Gastrocnemius medialis (tissue), 4 donors: ENCODE measurements at regions not wholly inside any gene's neighbourhood (a gene's known extent, or its start where the extent isn't known, plus 50 kb on each side); places are given as distances from the start of the nearest gene placed in this dataset.

Experiments
- ATAC-seq, 2 donors: fragments of 150-250 bp; one replicate each; pipeline ENCODE4 v1.9.1; 2016
- DNase-seq, 2 donors: peaks; one replicate each; pipeline ENCODE4 v3.0.0-alpha.2; 2019
- H3K27ac ChIP-seq, 4 donors: fragments of 200-600 bp; sonication (generic); 1 replicate in 1 of 4; 2 replicates in 3 of 4; pipeline ENCODE4 v1.5.1; 2016 to 2018; ENCODE audit warnings: mild to moderate bottlenecking in 2 of 4, moderate library complexity in 1 of 4
- H3K27me3 ChIP-seq, 3 donors: fragments of 200-600 bp; sonication (generic) in 2 of 3; 1 replicate in 1 of 3; 2 replicates in 2 of 3; pipeline versions ENCODE4 v1.5.1 to v1.6.0; 2016 to 2019; ENCODE audit warnings: mild to moderate bottlenecking in 1 of 3, moderate library complexity in 1 of 3
- H3K36me3 ChIP-seq, 2 donors: fragments of 200-600 bp; sonication (generic) in 1 of 2; one replicate each; pipeline ENCODE4 v1.5.1; 2017 to 2018
- H3K4me1 ChIP-seq, 2 donors: fragments of 200-600 bp; sonication (generic) in 1 of 2; one replicate each; pipeline ENCODE4 v1.5.1; 2016 to 2017; ENCODE audit warnings: mild to moderate bottlenecking in 2 of 2
- H3K4me3 ChIP-seq, 4 donors: fragments of 200-600 bp; sonication (generic) in 3 of 4; 1 replicate in 1 of 4; 2 replicates in 3 of 4; pipeline ENCODE4 v1.5.1; 2016 to 2019; ENCODE audit warnings: mild to moderate bottlenecking in 2 of 4
- H3K9me3 ChIP-seq, 3 donors: fragments of 200-600 bp; sonication (generic) in 2 of 3; 1 replicate in 1 of 3; 2 replicates in 2 of 3; pipeline ENCODE4 v1.5.1; 2016 to 2019
- CTCF ChIP-seq, 5 experiments: fragments of 450-650 bp in 3 of 5; fragments of 200-600 bp in 2 of 5; sonication (generic) in 2 of 5; IDR thresholded peaks in 4 of 5; conservative IDR thresholded peaks in 1 of 5; 1 replicate in 4 of 5; 2 replicates in 1 of 5; pipeline ENCODE4 v1.5.1; 2016 to 2019; ENCODE audit warnings: antibody characterized with exemption in 5 of 5, mild to moderate bottlenecking in 3 of 5, moderate library complexity in 3 of 5
- POLR2A ChIP-seq, 2 donors: fragments of 450-650 bp; IDR thresholded peaks; one replicate each; pipeline ENCODE4 v1.6.1; 2017; ENCODE audit warnings: antibody characterized with exemption in 2 of 2, mild to moderate bottlenecking in 2 of 2, moderate library complexity in 2 of 2
- in situ Hi-C, 4 donors: fragments of 200-750 bp; cut with MboI; loops; one replicate each; pipeline versions ENCODE4 v1.15.0 to v1.8.0; 2017; ENCODE audit warnings: low sequenced_read_pairs in 4 of 4
- intact Hi-C: fragments of 100-400 bp; cut with DNase I; formaldehyde crosslinking; loops from one replicate; pipeline ENCODE4 v1.15.1; 2023; ENCODE audit warnings: low total_unique reads

GRCh38 chr22:22771696-22772377 is 115.8 kb upstream of the IGLL5 start:
- TF ChIP-seq CTCF (IDR thresholded peaks at IDR 0.05 in 4 of 5, conservative IDR thresholded peaks at IDR 0.05 in 1 of 5) (no peak), POLR2A (IDR thresholded peaks at IDR 0.05) (no peak)
- Histone ChIP-seq H3K4me1 (no peaks in the 10 kb centered on the region), H3K36me3 (no peaks in the 10 kb centered on the region), H3K27ac (no peak overlapping the region), H3K9me3 (no peaks in the 10 kb centered on the region), H3K4me3 (no peak overlapping the region), H3K27me3 (peaks cover 0 to 7% (median 3%) of the 10 kb centered on the region in 3 donors)
- no peak for DNase-seq
- no peak for ATAC-seq
- in situ Hi-C loops (no loop called here), intact Hi-C loops (no loop called here)

GRCh38 chr22:22772396-22772795 is 115.2 kb upstream of the IGLL5 start:
- DNase-seq = no peak
- TF ChIP-seq POLR2A (IDR thresholded peaks at IDR 0.05) (no peak), CTCF (IDR thresholded peaks at IDR 0.05 in 4 of 5, conservative IDR thresholded peaks at IDR 0.05 in 1 of 5) (no peak)
- Histone ChIP-seq H3K36me3 (no peaks in the 10 kb centered on the region), H3K27me3 (peaks cover 0 to 7% (median 3%) of the 10 kb centered on the region in 3 donors), H3K27ac (no peak overlapping the region), H3K9me3 (no peaks in the 10 kb centered on the region), H3K4me1 (no peaks in the 10 kb centered on the region), H3K4me3 (no peak overlapping the region)
- in situ Hi-C loops (no loop called here), intact Hi-C loops (no loop called here)
- no peak for ATAC-seq

- DNase-seq = no peak
- Histone ChIP-seq H3K9me3 (no peaks in the 10 kb centered on the region), H3K4me3 (no peak overlapping the region), H3K4me1 (no peaks in the 10 kb centered on the region), H3K27me3 (peaks cover 0 to 7% (median 3%) of the 10 kb centered on the region in 3 donors), H3K36me3 (no peaks in the 10 kb centered on the region), H3K27ac (no peak overlapping the region)
- intact Hi-C loops = no loop called here
- TF ChIP-seq CTCF (IDR thresholded peaks at IDR 0.05 in 4 of 5, conservative IDR thresholded peaks at IDR 0.05 in 1 of 5) (no peak), POLR2A (IDR thresholded peaks at IDR 0.05) (no peak)
- ATAC-seq = no peak
- in situ Hi-C loops = no loop called here
These were observed 114.7 kb upstream of the IGLL5 start for GRCh38 chr22:22772883-22773282.

- H3K4me3 ChIP-seq = no peak overlapping the region
- no peak for DNase-seq
- no peak overlapping the region for H3K27ac ChIP-seq
- ATAC-seq = no peak
- in situ Hi-C loops = no loop called here
- peaks cover 0 to 7% (median 3%) of the 10 kb centered on the region in 3 donors for H3K27me3 ChIP-seq
- H3K9me3 ChIP-seq = no peaks in the 10 kb centered on the region
- H3K4me1 ChIP-seq = no peaks in the 10 kb centered on the region
- TF ChIP-seq POLR2A (IDR thresholded peaks at IDR 0.05) (no peak), CTCF (IDR thresholded peaks at IDR 0.05 in 4 of 5, conservative IDR thresholded peaks at IDR 0.05 in 1 of 5) (no peak)
- no peaks in the 10 kb centered on the region for H3K36me3 ChIP-seq
- intact Hi-C loops = no loop called here
These were observed 114.2 kb upstream of the IGLL5 start for GRCh38 chr22:22773427-22773826.
